Astrocyte (in vitro differentiated cells and primary cell): ENCODE measurements at regions not wholly inside any gene's neighbourhood (a gene's known extent, or its start where the extent isn't known, plus 50 kb on each side); places are given as distances from the start of the nearest gene placed in this dataset.

Experiments
- DNase-seq: peaks from one replicate; pipeline ENCODE4 v3.0.0-alpha.2; 2010; ENCODE audit warnings: low read depth
- FAIRE-seq: peaks from 2 replicates; lab custom pipeline; 2011; peaks lifted over from hg19 to GRCh38; lab: Jason Lieb, UNC
- H2AFZ ChIP-seq: 2 replicates; pipeline ENCODE4 v1.6.0; 2012; ENCODE audit warnings: low read depth, low read length, inconsistent platforms
- H3K27ac ChIP-seq: 2 replicates; pipeline ENCODE4 v1.5.1; 2011; ENCODE audit warnings: low read depth, low read length, inconsistent platforms
- H3K27me3 ChIP-seq: 2 replicates; pipeline ENCODE4 v1.6.0; 2011; ENCODE audit warnings: low read length, inconsistent platforms; ENCODE audit not compliant: insufficient read depth
- H3K36me3 ChIP-seq: 2 replicates; pipeline ENCODE4 v1.5.1; 2011; ENCODE audit warnings: low read length, inconsistent platforms; ENCODE audit not compliant: insufficient read depth
- H3K4me1 ChIP-seq: 2 replicates; pipeline ENCODE4 v1.5.1; 2011; ENCODE audit warnings: low read length, inconsistent platforms; ENCODE audit not compliant: insufficient read depth
- H3K4me2 ChIP-seq: 2 replicates; pipeline ENCODE4 v1.6.0; 2012; ENCODE audit warnings: low read length, inconsistent platforms
- H3K4me3 ChIP-seq: 2 replicates; pipeline ENCODE4 v1.5.1; 2011; ENCODE audit warnings: low read depth, mild to moderate bottlenecking, low read length, inconsistent platforms; ENCODE audit not compliant: insufficient read depth
- H3K79me2 ChIP-seq: 2 replicates; pipeline ENCODE4 v1.6.0; 2012; ENCODE audit warnings: mild to moderate bottlenecking, low read length, inconsistent platforms; ENCODE audit not compliant: insufficient read depth
- H3K9ac ChIP-seq: 2 replicates; pipeline ENCODE4 v1.6.0; 2012; ENCODE audit warnings: mild to moderate bottlenecking, low read length, inconsistent platforms
- H3K9me3 ChIP-seq: 2 replicates; pipeline ENCODE4 v1.5.1; 2012; ENCODE audit warnings: low read depth, mild to moderate bottlenecking, low read length, inconsistent platforms; ENCODE audit not compliant: insufficient read depth
- H4K20me1 ChIP-seq: 2 replicates; pipeline ENCODE4 v1.6.0; 2012; ENCODE audit warnings: low read length, inconsistent platforms; ENCODE audit not compliant: insufficient read depth
- H3K27ac Mint-ChIP-seq: one replicate; pipeline ENCODE4 v1.8.0; 2021; ENCODE audit warnings: mild to moderate bottlenecking, mixed read lengths; ENCODE audit not compliant: unreplicated experiment
- H3K27me3 Mint-ChIP-seq: one replicate; pipeline ENCODE4 v1.8.0; 2021; ENCODE audit warnings: low read depth, mixed read lengths; ENCODE audit not compliant: unreplicated experiment
- H3K36me3 Mint-ChIP-seq: one replicate; pipeline ENCODE4 v1.8.0; 2021; ENCODE audit warnings: low read depth, mixed read lengths; ENCODE audit not compliant: unreplicated experiment
- H3K4me1 Mint-ChIP-seq: one replicate; pipeline ENCODE4 v1.8.0; 2021; ENCODE audit warnings: low read depth, mixed read lengths; ENCODE audit not compliant: unreplicated experiment
- H3K4me3 Mint-ChIP-seq: one replicate; pipeline ENCODE4 v1.8.0; 2021; ENCODE audit warnings: mild to moderate bottlenecking, moderate library complexity, mixed read lengths; ENCODE audit not compliant: unreplicated experiment
- H3K9me3 Mint-ChIP-seq: one replicate; pipeline ENCODE4 v1.8.0; 2021; ENCODE audit warnings: mild to moderate bottlenecking, mixed read lengths; ENCODE audit not compliant: unreplicated experiment
- CTCF ChIP-seq: IDR thresholded peaks from 2 replicates; pipeline ENCODE4 v1.5.1; 2011; ENCODE audit warnings: low read depth, mild to moderate bottlenecking, inconsistent platforms, low read length, moderate library complexity; ENCODE audit not compliant: insufficient read depth
- EZH2 ChIP-seq: IDR thresholded peaks from 2 replicates; pipeline ENCODE4 v1.6.1; 2012; ENCODE audit warnings: mild to moderate bottlenecking, low read length, inconsistent platforms; ENCODE audit not compliant: insufficient read depth

GRCh38 chr3:75967071-75967470, 181.7 kb upstream of the ZNF717 start:
- H3K79me2 ChIP-seq = no peaks in the 10 kb centered on the region
- H2AFZ ChIP-seq = no peak overlapping the region
- no peaks in the 10 kb centered on the region for H3K27me3 ChIP-seq
- no peak for TF ChIP-seq CTCF
- TF ChIP-seq EZH2 = no peak
- Mint-ChIP-seq H3K36me3 (no peaks in the 10 kb centered on the region), H3K9me3 (peaks cover 8% of the 10 kb centered on the region), H3K27me3 (no peaks in the 10 kb centered on the region), H3K4me1 (no peaks in the 10 kb centered on the region), H3K4me3 (no peak overlapping the region), H3K27ac (no peak overlapping the region)
- FAIRE-seq (no peak), DNase-seq (no peak)
- no peaks in the 10 kb centered on the region for H3K36me3 ChIP-seq
- no peak overlapping the region for H3K4me2 ChIP-seq
- H4K20me1 ChIP-seq = no peaks in the 10 kb centered on the region
- H3K9me3 ChIP-seq = no peaks in the 10 kb centered on the region
- H3K9ac ChIP-seq = no peak overlapping the region
- no peak overlapping the region for H3K4me3 ChIP-seq
- H3K27ac ChIP-seq = no peak overlapping the region
- H3K4me1 ChIP-seq = no peaks in the 10 kb centered on the region

- H3K4me1 Mint-ChIP-seq = peaks cover 15% of the 10 kb centered on the region
Observed at GRCh38 chr3:75978686-75979085, 193.3 kb upstream of the ZNF717 start.

More at GRCh38 chr3:75978686-75979085, 193.3 kb upstream of the ZNF717 start:
- Histone ChIP-seq H3K9me3 (no peaks in the 10 kb centered on the region), H3K27ac (no peak overlapping the region), H3K4me2 (no peak overlapping the region), H2AFZ (no peak overlapping the region), H3K4me3 (no peak overlapping the region), H3K9ac (no peak overlapping the region), H3K4me1 (no peaks in the 10 kb centered on the region), H3K36me3 (no peaks in the 10 kb centered on the region), H3K79me2 (no peaks in the 10 kb centered on the region), H4K20me1 (no peaks in the 10 kb centered on the region), H3K27me3 (no peaks in the 10 kb centered on the region)
- FAIRE-seq (no peak), DNase-seq (peak; percentile 24)
- Mint-ChIP-seq H3K36me3 (no peaks in the 10 kb centered on the region), H3K9me3 (no peaks in the 10 kb centered on the region), H3K4me3 (no peak overlapping the region), H3K27ac (peak overlapping the region; percentile 35), H3K27me3 (no peaks in the 10 kb centered on the region)
- no peak for TF ChIP-seq CTCF
- no peak for TF ChIP-seq EZH2
